Colonic mucosa (tissue), 4 donors: ENCODE measurements at regions not wholly inside any gene's neighbourhood (a gene's known extent, or its start where the extent isn't known, plus 50 kb on each side); places are given as distances from the start of the nearest gene placed in this dataset.

Experiments used
- DNase-seq: peaks from one replicate; pipeline ENCODE4 v3.0.0-alpha.2; 2020
- H3K27ac ChIP-seq: fragments of 200-600 bp; one replicate; pipeline ENCODE4 v1.8.0; 2021
- H3K27me3 ChIP-seq: fragments of 200-600 bp; one replicate; pipeline ENCODE4 v1.8.0; 2021
- H3K36me3 ChIP-seq: fragments of 200-600 bp; one replicate; pipeline ENCODE4 v1.8.0; 2021
- H3K4me1 ChIP-seq: fragments of 200-600 bp; one replicate; pipeline ENCODE4 v1.8.0; 2021; ENCODE audit warnings: mild to moderate bottlenecking
- H3K4me3 ChIP-seq: fragments of 200-600 bp; one replicate; pipeline ENCODE4 v1.8.0; 2021
- H3K9ac ChIP-seq, 2 donors: one replicate each; pipeline ENCODE4 v1.7.0; 2013; ENCODE audit warnings: control low read depth in 2 of 2, low read depth in 2 of 2, low read length in 2 of 2
- H3K9me3 ChIP-seq: fragments of 200-600 bp; one replicate; pipeline ENCODE4 v1.8.0; 2021
- intact Hi-C: fragments of 100-400 bp; cut with DNase I; formaldehyde crosslinking; loops from one replicate; pipeline ENCODE4 v1.14.1; 2022
- TF ChIP-seq, protein P1 (sequence below): fragments of 200-600 bp; IDR thresholded peaks from one replicate; pipeline ENCODE4 v1.8.0; 2022; ENCODE audit warnings: antibody characterized with exemption, mild to moderate bottlenecking
- donor health status: healthy.
- donor health status: DM: no; HTN: no; CAD: no.
- donor health status: DM: no; HTN: no; CAD: no.

DNA sequence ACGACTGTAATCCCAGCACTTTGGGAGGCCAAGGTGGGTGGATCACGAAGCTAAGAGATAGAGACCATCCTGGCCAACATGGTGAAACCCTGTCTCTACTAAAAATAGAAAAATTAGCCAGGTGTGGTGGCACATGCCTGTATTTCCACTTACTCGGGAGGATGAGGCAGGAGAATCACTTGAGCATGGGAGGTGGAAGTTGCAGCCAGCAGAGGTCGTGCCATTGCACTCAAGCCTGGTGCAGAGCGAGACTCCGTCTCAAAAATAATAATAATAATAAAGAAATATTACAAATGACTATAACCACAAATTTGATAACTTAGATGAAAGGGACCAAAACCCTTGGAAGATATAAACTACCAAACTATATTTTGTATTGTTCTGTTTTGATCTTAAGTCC, 226.3 kb upstream of the GULP1 start:
- intact Hi-C loops: no loop called here
- Histone ChIP-seq H3K27ac (no peak overlapping the region), H3K9ac (no peak overlapping the region), H3K4me1 (no peaks in the 10 kb centered on the region), H3K36me3 (no peaks in the 10 kb centered on the region), H3K27me3 (no peaks in the 10 kb centered on the region), H3K9me3 (no peaks in the 10 kb centered on the region), H3K4me3 (no peak overlapping the region)
- DNase-seq: no peak
- TF ChIP-seq, protein P1, sequence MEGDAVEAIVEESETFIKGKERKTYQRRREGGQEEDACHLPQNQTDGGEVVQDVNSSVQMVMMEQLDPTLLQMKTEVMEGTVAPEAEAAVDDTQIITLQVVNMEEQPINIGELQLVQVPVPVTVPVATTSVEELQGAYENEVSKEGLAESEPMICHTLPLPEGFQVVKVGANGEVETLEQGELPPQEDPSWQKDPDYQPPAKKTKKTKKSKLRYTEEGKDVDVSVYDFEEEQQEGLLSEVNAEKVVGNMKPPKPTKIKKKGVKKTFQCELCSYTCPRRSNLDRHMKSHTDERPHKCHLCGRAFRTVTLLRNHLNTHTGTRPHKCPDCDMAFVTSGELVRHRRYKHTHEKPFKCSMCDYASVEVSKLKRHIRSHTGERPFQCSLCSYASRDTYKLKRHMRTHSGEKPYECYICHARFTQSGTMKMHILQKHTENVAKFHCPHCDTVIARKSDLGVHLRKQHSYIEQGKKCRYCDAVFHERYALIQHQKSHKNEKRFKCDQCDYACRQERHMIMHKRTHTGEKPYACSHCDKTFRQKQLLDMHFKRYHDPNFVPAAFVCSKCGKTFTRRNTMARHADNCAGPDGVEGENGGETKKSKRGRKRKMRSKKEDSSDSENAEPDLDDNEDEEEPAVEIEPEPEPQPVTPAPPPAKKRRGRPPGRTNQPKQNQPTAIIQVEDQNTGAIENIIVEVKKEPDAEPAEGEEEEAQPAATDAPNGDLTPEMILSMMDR: no peak

DNA sequence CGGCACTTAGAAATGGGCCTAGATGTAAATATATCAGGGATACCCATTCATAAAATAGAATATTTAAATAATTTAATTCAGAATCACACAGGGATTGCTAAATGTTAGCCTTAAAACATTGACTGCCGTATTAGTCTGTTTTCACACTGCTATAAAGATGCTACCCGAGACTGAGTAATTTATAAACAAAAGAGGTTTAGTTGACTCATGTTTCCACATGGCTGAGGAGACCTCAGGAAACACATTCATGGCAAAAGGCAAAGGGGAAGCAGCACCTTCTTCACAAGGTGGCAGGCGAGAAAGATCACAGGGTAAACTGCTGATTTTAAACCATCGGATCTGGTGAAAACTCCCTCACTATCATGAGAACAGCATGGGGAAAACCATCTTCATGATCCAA, 223.6 kb upstream of the GULP1 start:
- Histone ChIP-seq H3K9ac (no peak overlapping the region), H3K4me3 (no peak overlapping the region), H3K27me3 (no peaks in the 10 kb centered on the region), H3K9me3 (no peaks in the 10 kb centered on the region), H3K36me3 (no peaks in the 10 kb centered on the region), H3K4me1 (no peaks in the 10 kb centered on the region), H3K27ac (no peak overlapping the region)
- no peak for DNase-seq
- TF ChIP-seq, protein P1: no peak
- intact Hi-C loops: no loop called here

DNA sequence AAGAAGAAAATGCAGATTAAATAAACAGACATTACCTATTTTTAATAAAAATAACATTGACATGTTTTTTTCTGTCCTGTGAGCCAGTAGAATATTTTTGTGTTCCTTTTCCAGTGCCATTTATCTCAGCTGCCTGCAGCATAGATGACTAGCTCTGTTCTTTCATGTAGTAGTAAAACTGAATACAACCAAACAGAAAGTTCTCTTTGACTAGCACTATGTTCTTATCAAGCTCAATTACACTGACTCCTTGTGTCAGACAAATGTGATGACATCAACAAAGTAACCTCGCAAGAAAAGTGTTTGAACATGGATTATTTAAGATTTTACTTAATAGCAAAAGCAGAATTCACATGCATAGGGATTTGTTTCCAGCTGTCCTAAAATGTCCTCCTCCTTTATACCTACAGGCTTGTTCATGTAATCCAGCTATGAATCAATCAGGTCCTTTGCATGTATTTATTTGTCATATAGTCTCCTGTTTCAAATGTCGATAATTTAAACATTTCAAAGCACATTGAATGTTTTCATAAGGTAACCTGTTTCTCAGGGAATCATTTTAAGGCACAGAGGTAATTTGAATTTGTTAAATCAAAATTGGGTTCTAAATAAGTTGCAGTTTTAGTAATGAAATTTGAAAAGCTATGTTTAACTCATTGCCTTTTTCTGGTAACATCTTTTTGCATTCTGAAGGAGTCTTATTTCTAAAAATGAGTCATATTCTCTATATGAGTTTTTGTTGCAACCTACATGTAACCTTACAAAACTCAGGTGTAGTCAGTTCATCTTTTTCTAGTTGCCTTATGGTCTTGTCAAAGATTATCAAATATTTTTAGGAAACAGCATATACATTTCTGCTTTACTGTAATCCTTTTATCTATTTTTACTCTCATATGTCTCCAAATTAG, 215.3 kb upstream of the GULP1 start:
- Histone ChIP-seq H3K27me3 (no peaks in the 10 kb centered on the region), H3K4me1 (no peaks in the 10 kb centered on the region), H3K9ac (no peak overlapping the region), H3K27ac (no peak overlapping the region), H3K4me3 (no peak overlapping the region), H3K36me3 (no peaks in the 10 kb centered on the region), H3K9me3 (no peaks in the 10 kb centered on the region)
- TF ChIP-seq, protein P1: no peak
- intact Hi-C loops: no loop called here
- no peak for DNase-seq

DNA sequence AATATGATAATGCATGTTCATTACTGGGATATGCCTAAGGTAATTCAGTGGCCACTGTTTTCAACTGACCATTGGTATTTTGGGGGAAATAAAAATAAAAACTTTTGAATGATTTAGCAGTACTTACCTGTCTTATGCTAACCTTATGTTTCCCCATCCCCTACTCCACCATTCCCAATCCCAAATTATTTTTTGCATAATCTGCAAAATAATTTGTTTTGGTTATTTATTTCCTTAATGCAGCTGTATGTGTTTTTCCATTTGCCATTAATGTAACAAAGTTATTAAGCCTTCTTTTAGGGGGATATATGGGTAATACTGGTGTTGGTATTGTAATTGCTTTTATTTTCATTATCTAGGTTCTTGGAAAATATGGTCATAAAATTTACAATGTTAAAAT, 213.9 kb upstream of the GULP1 start:
- Histone ChIP-seq H3K27me3 (no peaks in the 10 kb centered on the region), H3K9ac (no peak overlapping the region), H3K9me3 (no peaks in the 10 kb centered on the region), H3K4me3 (no peak overlapping the region), H3K4me1 (no peaks in the 10 kb centered on the region), H3K27ac (no peak overlapping the region), H3K36me3 (no peaks in the 10 kb centered on the region)
- TF ChIP-seq, protein P1: no peak
- no peak for DNase-seq
- intact Hi-C loops: no loop called here

DNA sequence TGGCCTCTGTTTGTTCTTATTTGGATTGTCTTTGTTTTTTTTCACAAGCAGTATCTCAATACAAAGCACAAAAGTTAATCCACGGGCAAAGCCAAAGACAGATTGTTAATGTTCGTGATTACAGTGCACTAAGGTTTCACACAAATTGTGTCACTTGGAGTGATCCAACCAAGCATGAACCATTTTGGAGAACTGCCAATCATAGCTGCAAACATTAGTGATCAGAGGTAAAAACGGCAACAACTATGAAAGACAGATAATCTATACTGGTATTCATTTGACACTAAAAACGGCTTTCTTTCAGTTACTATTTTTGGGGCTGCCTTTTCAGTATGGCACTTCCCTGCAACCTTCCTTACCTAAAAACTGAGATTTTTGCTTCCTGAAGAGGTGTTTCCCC, 213.1 kb upstream of the GULP1 start:
- TF ChIP-seq, protein P1: no peak
- Histone ChIP-seq H3K9me3 (no peaks in the 10 kb centered on the region), H3K4me1 (no peaks in the 10 kb centered on the region), H3K27me3 (no peaks in the 10 kb centered on the region), H3K4me3 (no peak overlapping the region), H3K36me3 (no peaks in the 10 kb centered on the region), H3K27ac (no peak overlapping the region), H3K9ac (no peak overlapping the region)
- intact Hi-C loops: no loop called here
- DNase-seq: no peak
